AG09309 (cell line): ENCODE measurements at regions not wholly inside any gene's neighbourhood (a gene's known extent, or its start where the extent isn't known, plus 50 kb on each side); places are given as distances from the start of the nearest gene placed in this dataset.

ENCODE experiments used
- DNase-seq: peaks from one replicate; pipeline ENCODE4 v3.0.0-alpha.2; 2010; ENCODE audit warnings: low read depth
- H3K4me3 ChIP-seq: 2 replicates; pipeline ENCODE4 v1.5.1; 2011; ENCODE audit warnings: mild to moderate bottlenecking, low read depth, low read length, moderate library complexity; ENCODE audit not compliant: control insufficient read depth
- CTCF ChIP-seq: IDR thresholded peaks from 2 replicates; pipeline ENCODE4 v1.5.1; 2011; ENCODE audit warnings: mild to moderate bottlenecking, low read depth, low read length, inconsistent platforms; ENCODE audit not compliant: insufficient read depth, control insufficient read depth; ENCODE audit errors: missing control alignments

- no peak overlapping the region for H3K4me3 ChIP-seq
- no peak for TF ChIP-seq CTCF
- DNase-seq: no peak
Observed at GRCh38 chr12:71303199-71303598, 136.4 kb upstream of the LGR5 start.

- no peak overlapping the region for H3K4me3 ChIP-seq
- no peak for TF ChIP-seq CTCF
- no peak for DNase-seq
Observed at GRCh38 chr12:71300772-71301675, 138.6 kb upstream of the LGR5 start.

- DNase-seq: no peak
- TF ChIP-seq CTCF: no peak
- no peak overlapping the region for H3K4me3 ChIP-seq
Observed at GRCh38 chr12:71299541-71300376, 139.8 kb upstream of the LGR5 start.

- DNase-seq: no peak
- TF ChIP-seq CTCF: no peak
- H3K4me3 ChIP-seq: no peak overlapping the region
Observed at GRCh38 chr12:71297930-71298329, 140.1 kb upstream of the TSPAN8 start.

- no peak for TF ChIP-seq CTCF
- H3K4me3 ChIP-seq: no peak overlapping the region
- no peak for DNase-seq
Observed at GRCh38 chr12:71295953-71296352, 138.2 kb upstream of the TSPAN8 start.

- no peak overlapping the region for H3K4me3 ChIP-seq
- no peak for DNase-seq
- no peak for TF ChIP-seq CTCF
Observed at GRCh38 chr12:71291746-71292145, 133.9 kb upstream of the TSPAN8 start.
